Panc1 (cell line): ENCODE measurements at regions not wholly inside any gene's neighbourhood (a gene's known extent, or its start where the extent isn't known, plus 50 kb on each side); places are given as distances from the start of the nearest gene placed in this dataset.

Source experiments
- CTCF ChIP-seq: fragments of 450-650 bp; IDR thresholded peaks from 2 replicates; pipeline ENCODE4 v1.5.1; 2017; ENCODE audit warnings: mild to moderate bottlenecking
- TCF7L2 ChIP-seq: IDR thresholded peaks from 2 replicates; pipeline ENCODE4 v1.6.1; 2011; ENCODE audit warnings: mild to moderate bottlenecking, low read depth, low read length, inconsistent platforms

- TF ChIP-seq CTCF (no peak), TCF7L2 (no peak)
Observed at GRCh38 chr4:108342325-108342970, 173.7 kb upstream of the LEF1 start.
